ENCODE measurements at regions not wholly inside any gene's neighbourhood (a gene's known extent, or its start where the extent isn't known, plus 50 kb on each side); places are given as distances from the start of the nearest gene placed in this dataset.
A peak's percentile ranks its signal among the peaks of the same experiment; 100 is the strongest.

DNA sequence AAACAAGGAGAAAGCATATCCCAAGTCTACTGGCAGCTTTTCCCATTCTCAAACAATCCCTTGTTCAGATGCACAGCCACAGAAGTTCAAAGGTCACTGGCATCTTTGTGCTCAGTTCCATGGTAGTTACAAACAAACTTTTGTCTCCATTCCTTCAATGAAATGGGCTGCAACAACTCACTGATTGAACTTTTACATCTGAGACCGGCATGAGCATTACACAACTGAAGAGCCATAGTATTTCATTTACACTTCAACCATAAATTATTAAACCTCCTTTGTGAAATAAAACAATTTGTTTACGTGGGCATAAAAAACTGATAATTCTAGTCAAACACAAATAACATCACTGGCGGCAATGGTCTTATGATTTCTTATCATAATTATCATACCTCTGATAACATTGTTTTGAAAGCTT is 67.8 kb upstream of the ARHGAP32 start:
- Mint-ChIP-seq H3K27me3 (no peaks in the 10 kb centered on the region), H3K9me3 (ENCODE audit: low read depth) (peaks cover 3% of the 10 kb centered on the region), H3K4me1 (ENCODE audit: low read depth) (peaks cover 28% of the 10 kb centered on the region), H3K4me3 (ENCODE audit: low read depth) (no peak overlapping the region), H3K27ac (peak overlapping the region; percentile 47), H3K36me3 (ENCODE audit: insufficient read depth) (peaks cover 5% of the 10 kb centered on the region)
- TF ChIP-seq, protein P1, sequence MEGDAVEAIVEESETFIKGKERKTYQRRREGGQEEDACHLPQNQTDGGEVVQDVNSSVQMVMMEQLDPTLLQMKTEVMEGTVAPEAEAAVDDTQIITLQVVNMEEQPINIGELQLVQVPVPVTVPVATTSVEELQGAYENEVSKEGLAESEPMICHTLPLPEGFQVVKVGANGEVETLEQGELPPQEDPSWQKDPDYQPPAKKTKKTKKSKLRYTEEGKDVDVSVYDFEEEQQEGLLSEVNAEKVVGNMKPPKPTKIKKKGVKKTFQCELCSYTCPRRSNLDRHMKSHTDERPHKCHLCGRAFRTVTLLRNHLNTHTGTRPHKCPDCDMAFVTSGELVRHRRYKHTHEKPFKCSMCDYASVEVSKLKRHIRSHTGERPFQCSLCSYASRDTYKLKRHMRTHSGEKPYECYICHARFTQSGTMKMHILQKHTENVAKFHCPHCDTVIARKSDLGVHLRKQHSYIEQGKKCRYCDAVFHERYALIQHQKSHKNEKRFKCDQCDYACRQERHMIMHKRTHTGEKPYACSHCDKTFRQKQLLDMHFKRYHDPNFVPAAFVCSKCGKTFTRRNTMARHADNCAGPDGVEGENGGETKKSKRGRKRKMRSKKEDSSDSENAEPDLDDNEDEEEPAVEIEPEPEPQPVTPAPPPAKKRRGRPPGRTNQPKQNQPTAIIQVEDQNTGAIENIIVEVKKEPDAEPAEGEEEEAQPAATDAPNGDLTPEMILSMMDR (IDR thresholded peaks at IDR 0.05; ENCODE audit: unreplicated experiment), result no peak
- no peak for DNase-seq (ENCODE audit: low spot score, unreplicated experiment)

DNA sequence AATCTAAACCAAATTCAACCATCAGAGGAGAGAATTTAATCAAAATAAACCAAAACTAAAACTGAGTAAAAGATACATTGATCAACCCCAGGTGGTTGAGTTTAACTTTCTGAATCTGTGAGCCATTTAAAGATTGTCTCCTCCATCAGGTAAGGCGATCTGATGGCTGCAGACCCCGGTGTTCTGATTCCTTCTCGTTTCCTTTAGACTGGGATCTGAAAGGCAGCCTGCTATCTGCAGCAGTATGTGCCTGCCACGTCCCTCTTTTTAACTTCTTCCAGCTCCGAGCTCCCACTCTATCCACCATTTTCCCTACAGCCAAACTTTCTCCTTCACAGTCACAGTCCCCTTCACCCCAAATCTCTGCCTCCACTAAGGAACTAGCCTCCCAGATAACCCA is 66.1 kb upstream of the ARHGAP32 start:
- peaks cover 33% of the 10 kb centered on the region for H3K4me1 Mint-ChIP-seq (ENCODE audit: low read depth)
- DNase-seq (ENCODE audit: low spot score, unreplicated experiment), result no peak
- H3K4me3 Mint-ChIP-seq (ENCODE audit: low read depth), result no peak overlapping the region
- peaks cover 1% of the 10 kb centered on the region for H3K9me3 Mint-ChIP-seq (ENCODE audit: low read depth)
- H3K36me3 Mint-ChIP-seq (ENCODE audit: insufficient read depth), result peaks cover 2% of the 10 kb centered on the region
- TF ChIP-seq, protein P1 (IDR thresholded peaks at IDR 0.05; ENCODE audit: unreplicated experiment), result no peak
- no peaks in the 10 kb centered on the region for H3K27me3 Mint-ChIP-seq
- H3K27ac Mint-ChIP-seq, result peak overlapping the region; percentile 36

DNA sequence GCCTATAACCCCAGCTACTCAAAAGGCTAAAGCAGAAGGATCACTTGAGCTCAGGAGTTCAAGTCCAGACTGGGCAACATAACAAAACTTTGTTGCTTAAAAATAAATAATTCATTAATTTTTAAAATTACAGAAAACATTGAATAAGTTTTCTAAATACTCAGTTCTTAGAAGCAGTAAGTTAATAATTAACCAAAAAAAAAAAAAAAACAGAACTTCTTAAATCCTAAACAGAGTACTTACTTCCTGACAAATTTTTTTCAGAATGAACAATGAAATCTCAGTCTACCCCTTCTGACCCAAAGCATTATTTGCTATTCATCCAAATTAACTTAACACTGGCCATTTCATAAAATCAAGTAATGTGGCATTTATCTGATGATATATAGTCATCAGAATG is 65.4 kb upstream of the ARHGAP32 start:
- Mint-ChIP-seq H3K4me3 (ENCODE audit: low read depth) (no peak overlapping the region), H3K9me3 (ENCODE audit: low read depth) (no peaks in the 10 kb centered on the region), H3K27me3 (no peaks in the 10 kb centered on the region), H3K27ac (no peak overlapping the region), H3K4me1 (ENCODE audit: low read depth) (peaks cover 39% of the 10 kb centered on the region), H3K36me3 (ENCODE audit: insufficient read depth) (no peaks in the 10 kb centered on the region)
- TF ChIP-seq, protein P1 (IDR thresholded peaks at IDR 0.05; ENCODE audit: unreplicated experiment), result no peak
- DNase-seq (ENCODE audit: low spot score, unreplicated experiment), result no peak

DNA sequence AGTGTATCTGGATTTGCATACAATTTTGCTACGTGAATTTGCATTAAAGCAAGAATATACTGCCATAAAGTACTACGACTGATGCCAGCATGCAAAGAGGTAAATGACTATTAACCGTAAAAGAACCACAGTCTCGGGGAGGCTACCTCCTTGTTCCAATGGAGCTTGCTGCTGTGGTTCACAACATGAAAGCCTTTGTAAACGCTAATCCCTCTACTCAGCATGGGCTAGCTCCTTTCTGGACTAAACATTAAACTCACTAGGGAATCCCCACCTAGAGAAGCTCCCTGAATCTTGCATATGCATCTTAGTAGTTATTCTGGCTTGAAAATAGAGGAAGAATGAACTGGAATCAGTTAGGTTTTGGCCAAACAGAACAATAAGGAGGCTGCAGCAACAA is 60.5 kb upstream of the ARHGAP32 start:
- H3K4me3 Mint-ChIP-seq (ENCODE audit: low read depth), result no peak overlapping the region
- no peak overlapping the region for H3K27ac Mint-ChIP-seq
- H3K27me3 Mint-ChIP-seq, result no peaks in the 10 kb centered on the region
- no peak for DNase-seq (ENCODE audit: low spot score, unreplicated experiment)
- H3K4me1 Mint-ChIP-seq (ENCODE audit: low read depth), result peaks cover 22% of the 10 kb centered on the region
- no peaks in the 10 kb centered on the region for H3K9me3 Mint-ChIP-seq (ENCODE audit: low read depth)
- H3K36me3 Mint-ChIP-seq (ENCODE audit: insufficient read depth), result peaks cover 3% of the 10 kb centered on the region
- TF ChIP-seq, protein P1 (IDR thresholded peaks at IDR 0.05; ENCODE audit: unreplicated experiment), result no peak

DNA sequence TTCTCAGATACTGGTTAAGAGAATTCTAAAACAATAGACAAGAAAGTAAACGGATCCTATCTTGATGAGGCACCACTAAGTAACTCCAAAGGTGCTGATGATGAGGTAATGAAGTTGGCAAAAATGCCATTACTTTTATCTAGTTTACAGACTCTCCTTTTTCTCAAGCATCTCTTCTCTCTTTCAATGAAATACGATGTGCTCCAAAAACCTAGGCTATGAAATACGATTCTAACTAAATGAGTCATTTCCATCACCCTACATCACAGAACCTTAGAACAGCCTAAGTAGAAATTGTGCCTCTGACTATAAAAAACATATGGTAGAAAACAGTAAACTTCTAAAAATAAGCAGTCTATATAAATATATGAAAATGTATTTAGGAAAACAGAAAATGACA is 58.9 kb upstream of the ARHGAP32 start:
- H3K27ac Mint-ChIP-seq, result no peak overlapping the region
- H3K27me3 Mint-ChIP-seq, result no peaks in the 10 kb centered on the region
- H3K4me3 Mint-ChIP-seq (ENCODE audit: low read depth), result no peak overlapping the region
- peaks cover 21% of the 10 kb centered on the region for H3K4me1 Mint-ChIP-seq (ENCODE audit: low read depth)
- TF ChIP-seq, protein P1 (IDR thresholded peaks at IDR 0.05; ENCODE audit: unreplicated experiment), result no peak
- peaks cover 3% of the 10 kb centered on the region for H3K36me3 Mint-ChIP-seq (ENCODE audit: insufficient read depth)
- no peak for DNase-seq (ENCODE audit: low spot score, unreplicated experiment)
- no peaks in the 10 kb centered on the region for H3K9me3 Mint-ChIP-seq (ENCODE audit: low read depth)

Measured in progenitor cell of endocrine pancreas (in vitro differentiated cells).